ENCODE measurements at regions not wholly inside any gene's neighbourhood (a gene's known extent, or its start where the extent isn't known, plus 50 kb on each side); places are given as distances from the start of the nearest gene placed in this dataset.

DNA sequence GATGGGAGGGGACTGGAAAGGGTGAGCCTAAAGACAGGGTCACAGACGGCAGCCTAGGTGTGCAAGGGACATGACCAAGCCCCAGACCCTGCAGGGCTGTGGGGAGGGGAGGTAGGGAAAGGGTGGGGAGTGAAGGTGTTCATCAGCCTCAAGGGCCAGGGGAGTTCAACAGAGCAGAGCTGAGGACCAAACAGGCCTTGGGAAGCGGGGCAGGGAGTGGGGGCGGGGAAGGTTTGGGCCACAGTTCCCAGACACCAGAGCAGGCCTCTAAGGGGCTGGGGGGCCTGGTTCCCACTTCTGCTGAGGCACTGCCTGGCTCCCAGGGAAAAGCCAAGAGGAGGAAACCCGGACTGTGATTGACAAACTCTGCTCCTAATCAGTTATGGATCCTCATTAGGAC is 456.3 kb downstream of the MATN1 start:
- TF ChIP-seq, protein P1, sequence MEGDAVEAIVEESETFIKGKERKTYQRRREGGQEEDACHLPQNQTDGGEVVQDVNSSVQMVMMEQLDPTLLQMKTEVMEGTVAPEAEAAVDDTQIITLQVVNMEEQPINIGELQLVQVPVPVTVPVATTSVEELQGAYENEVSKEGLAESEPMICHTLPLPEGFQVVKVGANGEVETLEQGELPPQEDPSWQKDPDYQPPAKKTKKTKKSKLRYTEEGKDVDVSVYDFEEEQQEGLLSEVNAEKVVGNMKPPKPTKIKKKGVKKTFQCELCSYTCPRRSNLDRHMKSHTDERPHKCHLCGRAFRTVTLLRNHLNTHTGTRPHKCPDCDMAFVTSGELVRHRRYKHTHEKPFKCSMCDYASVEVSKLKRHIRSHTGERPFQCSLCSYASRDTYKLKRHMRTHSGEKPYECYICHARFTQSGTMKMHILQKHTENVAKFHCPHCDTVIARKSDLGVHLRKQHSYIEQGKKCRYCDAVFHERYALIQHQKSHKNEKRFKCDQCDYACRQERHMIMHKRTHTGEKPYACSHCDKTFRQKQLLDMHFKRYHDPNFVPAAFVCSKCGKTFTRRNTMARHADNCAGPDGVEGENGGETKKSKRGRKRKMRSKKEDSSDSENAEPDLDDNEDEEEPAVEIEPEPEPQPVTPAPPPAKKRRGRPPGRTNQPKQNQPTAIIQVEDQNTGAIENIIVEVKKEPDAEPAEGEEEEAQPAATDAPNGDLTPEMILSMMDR (IDR thresholded peaks at IDR 0.05), result no peak
- TF ChIP-seq POLR2A (IDR thresholded peaks at IDR 0.05), result no peak
- TF ChIP-seq EP300 (IDR thresholded peaks at IDR 0.05), result no peak
